ENCODE measurements at regions not wholly inside any gene's neighbourhood (a gene's known extent, or its start where the extent isn't known, plus 50 kb on each side); places are given as distances from the start of the nearest gene placed in this dataset.

- Histone ChIP-seq H3K27ac (replicated peaks) (no peak overlapping the region), H3K27me3 (ENCODE audit: insufficient read depth, poor library complexity, severe bottlenecking) (no peaks in the 10 kb centered on the region), H3K4me3 (replicated peaks; ENCODE audit: insufficient read depth, low read length) (no peak overlapping the region)
- TF ChIP-seq, protein P1, sequence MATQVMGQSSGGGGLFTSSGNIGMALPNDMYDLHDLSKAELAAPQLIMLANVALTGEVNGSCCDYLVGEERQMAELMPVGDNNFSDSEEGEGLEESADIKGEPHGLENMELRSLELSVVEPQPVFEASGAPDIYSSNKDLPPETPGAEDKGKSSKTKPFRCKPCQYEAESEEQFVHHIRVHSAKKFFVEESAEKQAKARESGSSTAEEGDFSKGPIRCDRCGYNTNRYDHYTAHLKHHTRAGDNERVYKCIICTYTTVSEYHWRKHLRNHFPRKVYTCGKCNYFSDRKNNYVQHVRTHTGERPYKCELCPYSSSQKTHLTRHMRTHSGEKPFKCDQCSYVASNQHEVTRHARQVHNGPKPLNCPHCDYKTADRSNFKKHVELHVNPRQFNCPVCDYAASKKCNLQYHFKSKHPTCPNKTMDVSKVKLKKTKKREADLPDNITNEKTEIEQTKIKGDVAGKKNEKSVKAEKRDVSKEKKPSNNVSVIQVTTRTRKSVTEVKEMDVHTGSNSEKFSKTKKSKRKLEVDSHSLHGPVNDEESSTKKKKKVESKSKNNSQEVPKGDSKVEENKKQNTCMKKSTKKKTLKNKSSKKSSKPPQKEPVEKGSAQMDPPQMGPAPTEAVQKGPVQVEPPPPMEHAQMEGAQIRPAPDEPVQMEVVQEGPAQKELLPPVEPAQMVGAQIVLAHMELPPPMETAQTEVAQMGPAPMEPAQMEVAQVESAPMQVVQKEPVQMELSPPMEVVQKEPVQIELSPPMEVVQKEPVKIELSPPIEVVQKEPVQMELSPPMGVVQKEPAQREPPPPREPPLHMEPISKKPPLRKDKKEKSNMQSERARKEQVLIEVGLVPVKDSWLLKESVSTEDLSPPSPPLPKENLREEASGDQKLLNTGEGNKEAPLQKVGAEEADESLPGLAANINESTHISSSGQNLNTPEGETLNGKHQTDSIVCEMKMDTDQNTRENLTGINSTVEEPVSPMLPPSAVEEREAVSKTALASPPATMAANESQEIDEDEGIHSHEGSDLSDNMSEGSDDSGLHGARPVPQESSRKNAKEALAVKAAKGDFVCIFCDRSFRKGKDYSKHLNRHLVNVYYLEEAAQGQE (IDR thresholded peaks at IDR 0.05; ENCODE audit: insufficient replicate concordance, low read depth) = no peak
- TF ChIP-seq POLR2AphosphoS5 (IDR thresholded peaks at IDR 0.05; ENCODE audit: low read depth) = no peak
- TF ChIP-seq GABPA (IDR thresholded peaks at IDR 0.05; ENCODE audit: low read depth) = no peak
- no peak for TF ChIP-seq SPI1 (IDR thresholded peaks at IDR 0.05; ENCODE audit: borderline replicate concordance, low read depth)
- no peak for TF ChIP-seq CTCF (IDR thresholded peaks at IDR 0.05; ENCODE audit: insufficient read depth, low read length)
- DNase-seq (ENCODE audit: low read depth in 1 of 2, low spot score in 1 of 2) = no peak
Measured at GRCh38 chr2:65800998-65801397, 368.6 kb upstream of the SPRED2 start.

GRCh38 chr2:65799141-65799854 is 366.9 kb upstream of the SPRED2 start:
- Histone ChIP-seq H3K27ac (replicated peaks) (no peak overlapping the region), H3K27me3 (ENCODE audit: insufficient read depth, poor library complexity, severe bottlenecking) (no peaks in the 10 kb centered on the region), H3K4me3 (replicated peaks; ENCODE audit: insufficient read depth, low read length) (no peak overlapping the region)
- TF ChIP-seq GABPA (IDR thresholded peaks at IDR 0.05; ENCODE audit: low read depth) (no peak), POLR2AphosphoS5 (IDR thresholded peaks at IDR 0.05; ENCODE audit: low read depth) (no peak), CTCF (IDR thresholded peaks at IDR 0.05; ENCODE audit: insufficient read depth, low read length) (no peak), SPI1 (IDR thresholded peaks at IDR 0.05; ENCODE audit: borderline replicate concordance, low read depth) (no peak)
- TF ChIP-seq, protein P1 (IDR thresholded peaks at IDR 0.05; ENCODE audit: insufficient replicate concordance, low read depth) = no peak
- DNase-seq (ENCODE audit: low read depth in 1 of 2, low spot score in 1 of 2) = no peak

- no peak for TF ChIP-seq CTCF (IDR thresholded peaks at IDR 0.05; ENCODE audit: insufficient read depth, low read length)
- no peak for TF ChIP-seq SPI1 (IDR thresholded peaks at IDR 0.05; ENCODE audit: borderline replicate concordance, low read depth)
- TF ChIP-seq, protein P1 (IDR thresholded peaks at IDR 0.05; ENCODE audit: insufficient replicate concordance, low read depth) = no peak
- no peak for TF ChIP-seq GABPA (IDR thresholded peaks at IDR 0.05; ENCODE audit: low read depth)
- TF ChIP-seq POLR2AphosphoS5 (IDR thresholded peaks at IDR 0.05; ENCODE audit: low read depth) = no peak
- no peak overlapping the region for H3K27ac ChIP-seq (replicated peaks)
Measured at GRCh38 chr2:65798641-65799040, 366.2 kb upstream of the SPRED2 start.

More at GRCh38 chr2:65798641-65799040, 366.2 kb upstream of the SPRED2 start:
- Histone ChIP-seq H3K4me3 (replicated peaks; ENCODE audit: insufficient read depth, low read length) (no peak overlapping the region), H3K27me3 (ENCODE audit: insufficient read depth, poor library complexity, severe bottlenecking) (no peaks in the 10 kb centered on the region)
- no peak for DNase-seq (ENCODE audit: low read depth in 1 of 2, low spot score in 1 of 2)

Data from HL-60 (cell line).